Stimulated activated CD4-positive, alpha-beta T cell treated with anti-CD3 and anti-CD28 coated beads, Interleukin-1b, Interleukin-23, amount 100 ng/mL, for 48 hours (primary cell): ENCODE measurements at regions not wholly inside any gene's neighbourhood (a gene's known extent, or its start where the extent isn't known, plus 50 kb on each side); places are given as distances from the start of the nearest gene placed in this dataset.

Experiments
- DNase-seq: peaks from one replicate; pipeline ENCODE4 v3.0.0-alpha.2; 2020

DNA sequence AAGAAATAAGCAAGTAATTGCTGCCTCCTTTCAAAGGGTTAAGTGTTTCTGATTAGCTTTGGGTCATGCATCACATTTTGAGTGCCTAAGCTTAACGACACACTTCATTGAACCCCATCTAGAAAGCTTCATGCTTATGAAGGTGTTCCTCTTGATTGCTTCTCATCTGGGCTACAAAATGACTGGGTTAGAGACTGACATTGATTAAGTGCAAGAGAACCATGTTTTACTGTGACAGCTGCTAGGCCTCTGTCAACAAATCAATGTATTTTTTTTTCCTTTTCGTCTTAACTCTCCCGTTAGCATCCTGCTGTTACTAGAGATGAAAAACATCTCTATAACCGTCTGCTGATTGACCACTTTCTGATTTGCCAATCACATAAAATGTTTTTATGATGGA is 725.0 kb downstream of the TLE1 start:
- no peak for DNase-seq

GRCh38 chr9:80957801-80958200 is 731.5 kb downstream of the TLE1 start:
- DNase-seq: no peak

DNA sequence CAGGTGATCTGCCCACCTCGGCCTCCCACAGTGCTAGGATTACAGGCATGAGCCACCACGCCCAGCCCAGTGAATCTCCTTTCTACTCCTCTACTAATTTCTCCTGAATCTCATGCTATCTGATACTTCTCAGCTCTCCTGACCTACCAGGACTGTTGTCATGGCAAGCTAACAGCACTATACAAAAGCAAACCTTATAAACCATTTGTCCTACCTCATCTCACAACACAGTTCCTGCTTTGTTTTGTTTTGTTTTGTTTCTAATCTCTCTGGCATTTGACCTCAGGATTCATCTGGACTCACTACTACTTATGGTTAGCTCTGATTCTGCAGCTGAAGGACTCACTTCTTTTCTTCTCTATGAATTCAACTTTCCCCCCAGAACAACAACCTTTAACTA is 734.8 kb downstream of the TLE1 start:
- no peak for DNase-seq

- DNase-seq: no peak
Observed at GRCh38 chr9:80952363-80952922, 736.9 kb downstream of the TLE1 start.

DNA sequence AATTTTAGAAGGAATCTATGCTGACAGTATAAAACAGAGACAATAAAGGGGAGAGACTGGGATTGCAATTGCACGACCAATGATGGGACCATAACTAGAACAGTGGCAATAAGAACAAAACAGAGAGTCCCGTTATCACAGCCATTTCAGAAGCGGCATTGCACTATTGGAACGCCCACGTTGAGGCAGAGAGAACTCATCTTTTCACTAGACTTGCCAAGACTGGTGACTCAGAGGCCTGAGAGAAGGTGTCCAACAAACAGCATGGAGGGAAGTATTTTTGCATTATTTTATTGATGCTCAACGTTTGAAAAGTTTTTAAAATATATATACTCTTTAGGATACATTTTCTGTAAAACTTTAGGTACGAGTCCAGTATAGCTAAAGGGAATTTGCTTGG is 737.7 kb downstream of the TLE1 start:
- no peak for DNase-seq

DNA sequence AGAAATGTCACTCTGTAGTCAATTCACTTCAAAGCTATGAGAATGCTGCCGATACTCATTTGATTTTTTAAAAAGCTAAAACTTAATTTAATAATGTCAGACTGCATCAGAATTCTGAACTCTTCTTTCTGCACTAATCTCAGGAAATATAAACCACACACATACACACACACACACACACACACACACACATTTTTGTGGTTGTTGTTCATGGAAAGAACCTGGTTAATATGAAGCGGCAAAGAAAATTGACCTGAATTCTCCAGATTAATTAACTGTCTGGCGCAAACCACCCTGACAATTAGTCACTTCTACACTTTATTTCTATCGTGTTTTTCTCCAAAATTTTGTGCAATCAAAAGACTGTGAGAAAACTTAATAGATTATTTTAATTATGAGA is 740.5 kb downstream of the TLE1 start:
- no peak for DNase-seq

DNA sequence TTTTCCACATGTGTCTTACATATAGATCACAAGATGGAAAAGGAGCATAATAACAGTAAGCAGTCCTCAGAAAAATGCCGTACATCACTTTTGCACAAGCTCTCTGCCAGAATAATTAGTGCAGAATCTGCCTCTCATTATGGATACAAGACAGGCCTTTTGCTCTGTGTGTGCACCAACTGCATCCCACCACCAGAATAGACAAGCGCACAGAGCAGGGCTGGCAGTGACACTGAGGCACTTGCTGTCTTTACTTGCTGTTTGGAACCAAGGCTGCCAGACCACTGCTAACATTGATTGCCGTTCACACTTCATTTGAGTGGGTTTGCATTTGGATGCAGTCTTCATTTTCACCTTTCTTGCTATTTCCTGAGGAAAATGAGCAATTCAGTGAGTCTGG is 741.3 kb downstream of the TLE1 start:
- no peak for DNase-seq

DNA sequence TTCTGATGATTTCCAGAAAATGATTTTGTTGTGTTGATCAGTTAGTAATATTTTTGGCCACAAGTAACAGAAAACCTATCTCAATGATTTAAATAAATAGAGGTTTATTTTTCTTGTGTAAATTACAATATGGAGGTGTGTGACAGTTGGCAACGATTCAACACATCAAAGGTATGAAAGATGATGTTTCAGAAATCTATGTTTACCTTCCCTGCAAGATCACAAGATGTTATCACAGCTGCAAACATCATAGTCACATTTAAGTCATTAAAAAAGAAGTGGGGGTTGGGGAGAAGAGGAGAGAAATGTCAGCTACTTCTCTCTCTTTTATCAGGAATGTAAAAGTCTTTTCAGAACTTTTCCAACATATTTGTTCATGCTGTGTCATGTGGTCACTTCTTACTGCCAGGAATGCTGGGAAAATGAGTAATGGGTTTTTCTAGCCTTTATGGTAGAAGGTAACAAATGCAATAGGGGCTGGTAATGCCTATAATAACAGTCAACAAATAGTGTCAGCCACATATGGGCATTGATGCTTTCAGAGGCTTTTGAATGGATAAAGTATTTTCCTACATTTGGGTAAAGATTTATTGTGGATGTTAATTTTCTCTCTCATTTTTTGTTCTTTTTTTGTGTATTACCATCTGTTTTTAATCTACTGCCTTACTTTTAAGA is 742.7 kb downstream of the TLE1 start:
- DNase-seq: no peak

- no peak for DNase-seq
Observed at GRCh38 chr9:80945436-80945835, 743.9 kb downstream of the TLE1 start.

DNA sequence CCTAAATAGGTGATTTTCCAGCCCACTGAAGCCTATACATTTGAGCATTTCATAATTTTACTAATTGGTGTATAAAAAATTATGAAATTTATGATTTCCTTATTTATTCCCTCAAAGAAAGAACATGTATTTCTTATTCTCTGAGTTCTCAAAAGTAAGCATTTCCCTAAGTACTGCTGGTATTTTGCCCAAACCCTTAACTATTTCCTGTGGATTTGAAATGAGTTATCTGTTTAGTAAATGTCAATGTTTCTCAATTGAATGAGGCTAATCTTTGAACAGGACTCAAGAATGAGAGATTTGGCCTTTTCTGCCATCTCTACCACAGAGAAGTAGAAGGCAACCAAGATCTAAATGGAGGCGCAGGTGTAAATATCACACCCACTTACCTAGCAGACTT is 751.7 kb downstream of the TLE1 start:
- DNase-seq: no peak

GRCh38 chr9:80934095-80934494 is 755.3 kb downstream of the TLE1 start:
- no peak for DNase-seq

GRCh38 chr9:80932947-80933780 is 756.2 kb downstream of the TLE1 start:
- no peak for DNase-seq

- no peak for DNase-seq
Observed at GRCh38 chr9:80932181-80932580, 757.2 kb downstream of the TLE1 start.

GRCh38 chr9:80931163-80931562 is 758.2 kb downstream of the TLE1 start:
- DNase-seq: no peak

- DNase-seq: no peak
Observed at GRCh38 chr9:80928697-80929096, 760.6 kb downstream of the TLE1 start.

GRCh38 chr9:80926611-80927010 is 762.7 kb downstream of the TLE1 start:
- no peak for DNase-seq

DNA sequence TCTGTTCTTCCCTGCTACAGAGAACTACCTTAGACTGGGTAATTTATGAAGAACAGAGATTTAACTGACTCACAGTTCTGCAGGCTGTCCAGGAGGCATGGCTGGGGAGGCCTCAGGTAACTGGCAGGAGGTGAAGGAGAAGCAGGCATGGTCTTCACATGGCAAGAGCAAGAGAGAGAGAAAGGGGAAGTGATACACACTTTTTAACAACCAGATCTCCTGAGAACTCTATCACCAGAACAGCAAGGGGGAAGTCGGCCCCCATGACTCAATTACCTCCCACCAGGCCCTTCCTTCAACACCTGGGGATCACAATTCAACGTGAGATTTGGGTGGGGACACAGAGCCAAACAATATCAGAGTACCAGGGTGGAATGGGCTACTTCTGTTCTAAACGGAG is 766.8 kb downstream of the TLE1 start:
- DNase-seq: no peak

GRCh38 chr9:80906728-80907127 is 782.6 kb downstream of the TLE1 start:
- no peak for DNase-seq

DNA sequence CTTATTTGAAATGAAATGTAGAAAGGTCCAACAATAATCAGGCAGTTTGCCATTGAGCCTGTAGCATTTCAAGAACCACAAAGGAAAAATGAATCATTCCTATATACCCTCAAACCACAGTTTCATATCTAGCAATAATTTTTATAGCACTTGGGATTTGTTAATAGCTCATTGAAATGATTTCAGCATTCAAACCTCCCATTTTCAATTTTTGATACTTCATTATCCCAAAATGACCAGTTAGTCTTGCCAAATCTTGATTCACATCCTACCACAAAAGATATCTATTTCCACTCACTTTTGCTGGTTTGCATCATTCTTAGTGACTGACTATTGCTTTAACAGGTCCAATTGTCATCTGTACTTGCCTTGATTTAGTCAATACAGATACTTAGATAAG is 790.1 kb downstream of the TLE1 start:
- DNase-seq: no peak

DNA sequence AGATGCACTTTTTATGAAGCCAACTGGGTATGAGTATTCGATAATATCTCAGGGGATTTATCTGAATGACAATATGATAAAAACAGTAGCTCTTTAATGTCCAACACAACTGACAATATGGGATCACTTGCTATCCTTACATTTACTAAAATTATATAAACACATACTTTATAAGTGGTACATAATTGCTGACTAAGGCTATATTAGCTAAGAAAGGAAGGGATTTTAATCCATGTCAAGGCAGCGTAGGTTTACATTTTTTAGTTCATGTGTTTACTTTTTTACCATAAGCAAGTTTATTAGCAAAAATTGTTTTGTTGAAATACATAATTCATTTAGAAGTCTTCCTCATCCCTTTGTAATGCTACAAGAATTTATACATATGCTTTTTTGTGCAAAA is 796.2 kb downstream of the TLE1 start:
- DNase-seq: no peak

DNA sequence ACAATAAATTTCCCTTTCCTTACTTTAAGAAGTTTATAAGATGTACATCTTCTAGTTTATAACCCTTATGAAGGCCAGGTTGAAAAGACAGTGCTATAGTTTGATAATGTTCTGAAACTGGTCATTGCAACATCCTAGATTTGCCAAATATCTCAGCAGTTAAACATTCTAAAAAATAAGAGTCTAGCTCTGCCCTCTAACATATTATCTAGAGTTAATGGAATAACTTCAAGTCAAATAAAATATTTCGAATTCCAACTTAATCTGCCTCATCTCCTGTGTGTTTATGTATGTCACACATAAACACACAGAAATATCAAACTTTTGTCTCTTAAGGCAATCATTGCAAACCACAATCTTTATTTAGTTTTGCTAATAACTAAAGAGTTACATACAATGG is 796.6 kb downstream of the TLE1 start:
- no peak for DNase-seq

DNA sequence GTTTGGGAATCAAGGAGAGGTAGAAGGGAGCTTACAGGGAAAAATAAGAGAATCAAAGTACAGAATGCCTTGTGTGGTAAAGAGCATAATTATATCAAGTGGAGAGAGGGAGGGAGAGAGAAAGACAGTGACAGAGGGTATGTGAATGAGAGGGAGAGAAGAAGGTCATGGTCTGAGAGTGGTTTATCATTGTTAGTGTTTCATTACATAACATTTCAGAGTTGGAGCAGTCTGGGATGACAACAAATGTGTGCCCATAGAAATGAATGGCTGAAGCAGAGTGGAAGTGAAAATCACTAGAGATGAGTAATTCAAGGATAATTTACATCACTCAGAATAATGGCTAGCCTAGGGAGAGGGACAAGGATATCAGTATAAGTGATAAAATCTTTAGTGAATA is 799.2 kb downstream of the TLE1 start:
- DNase-seq: no peak

- no peak for DNase-seq
Observed at GRCh38 chr9:80885894-80886293, 803.5 kb downstream of the TLE1 start.

DNA sequence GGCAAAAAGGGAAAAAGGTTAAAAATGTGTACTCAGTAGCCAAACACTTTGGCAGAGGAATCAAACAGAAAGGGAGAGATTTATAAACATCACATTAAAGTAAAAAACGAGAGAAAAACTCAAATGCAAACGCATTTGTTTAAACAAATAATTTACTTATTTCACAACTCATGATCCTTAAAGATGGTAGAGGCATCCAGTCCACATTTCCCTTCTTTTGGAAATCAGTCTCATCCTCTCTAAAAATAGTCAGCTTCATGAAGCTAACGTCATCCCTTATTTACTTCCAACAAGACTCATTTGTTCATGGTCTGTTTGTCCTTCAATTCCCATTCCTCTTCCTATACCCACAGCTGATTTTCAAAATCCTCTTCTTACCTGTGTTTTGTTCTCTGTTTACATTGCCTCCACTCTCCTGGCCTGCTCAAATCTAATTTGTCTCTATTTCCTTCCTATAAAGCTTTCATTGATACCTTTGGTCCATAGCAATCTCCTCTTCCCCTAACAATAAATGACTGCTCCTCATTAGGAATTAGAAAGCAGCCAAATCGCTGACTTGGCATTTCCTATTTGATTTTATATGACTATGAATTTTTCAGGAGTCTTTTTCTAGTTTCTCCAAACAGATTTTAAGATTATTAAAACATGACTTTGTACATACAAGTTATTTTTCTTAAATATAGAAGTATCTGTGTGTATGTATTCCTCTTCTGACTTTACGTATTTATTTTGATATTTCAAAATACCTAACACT is 805.3 kb downstream of the TLE1 start:
- no peak for DNase-seq
